Neuron (in vitro differentiated cells): ENCODE measurements at regions not wholly inside any gene's neighbourhood (a gene's known extent, or its start where the extent isn't known, plus 50 kb on each side); places are given as distances from the start of the nearest gene placed in this dataset.

Experiments used
- H2AFZ ChIP-seq: one replicate; pipeline ENCODE4 v1.6.1; 2013; ENCODE audit warnings: low read depth, mild to moderate bottlenecking, inconsistent platforms, low read length, moderate library complexity
- H3K27me3 ChIP-seq: one replicate; pipeline ENCODE4 v1.6.1; 2013; ENCODE audit warnings: low read length; ENCODE audit not compliant: insufficient read depth
- H3K36me3 ChIP-seq: one replicate; pipeline ENCODE4 v1.6.1; 2013; ENCODE audit warnings: low read length; ENCODE audit not compliant: insufficient read depth
- H3K4me1 ChIP-seq: one replicate; pipeline ENCODE4 v1.6.1; 2013; ENCODE audit warnings: low read length; ENCODE audit not compliant: insufficient read depth
- H3K4me3 ChIP-seq: 2 replicates; pipeline ENCODE4 v1.5.1; 2013; ENCODE audit warnings: mild to moderate bottlenecking, low read length, moderate library complexity
- H3K9me3 ChIP-seq: one replicate; pipeline ENCODE4 v1.6.1; 2013; ENCODE audit warnings: low read length

GRCh38 chr19:30097746-30098280 is 155.8 kb downstream of the URI1 start:
- H3K4me1 ChIP-seq = no peaks in the 10 kb centered on the region
- H3K9me3 ChIP-seq = no peaks in the 10 kb centered on the region
- no peaks in the 10 kb centered on the region for H3K27me3 ChIP-seq
- no peaks in the 10 kb centered on the region for H3K36me3 ChIP-seq
- H3K4me3 ChIP-seq = no peak overlapping the region
- H2AFZ ChIP-seq = no peak overlapping the region

DNA sequence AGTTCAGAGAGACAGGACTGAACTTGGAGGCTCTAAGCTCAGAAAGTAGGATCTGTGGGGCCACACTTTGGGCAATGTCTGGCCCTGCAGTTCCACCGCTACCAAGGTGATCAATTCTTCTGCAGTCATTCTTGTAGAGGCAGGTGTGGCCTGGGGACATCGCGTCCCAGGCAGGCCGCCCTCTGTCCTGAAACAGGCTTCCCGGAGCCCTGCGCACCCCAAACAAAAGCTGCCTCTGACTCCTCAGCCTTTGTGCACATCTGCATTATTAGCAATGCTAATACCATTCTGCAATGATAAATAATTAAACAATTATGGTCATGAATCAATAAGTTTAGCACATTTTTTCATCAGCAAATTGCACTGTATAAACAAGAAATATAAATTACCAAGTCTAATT is 160.2 kb downstream of the URI1 start:
- H3K9me3 ChIP-seq = no peaks in the 10 kb centered on the region
- H3K4me3 ChIP-seq = no peak overlapping the region
- H3K4me1 ChIP-seq = no peaks in the 10 kb centered on the region
- no peaks in the 10 kb centered on the region for H3K36me3 ChIP-seq
- H2AFZ ChIP-seq = no peak overlapping the region
- H3K27me3 ChIP-seq = peaks cover 6% of the 10 kb centered on the region

GRCh38 chr19:30102666-30103065 is 160.6 kb downstream of the URI1 start:
- Histone ChIP-seq H3K27me3 (peaks cover 9% of the 10 kb centered on the region), H3K4me3 (no peak overlapping the region), H3K4me1 (no peaks in the 10 kb centered on the region), H3K36me3 (no peaks in the 10 kb centered on the region), H3K9me3 (no peaks in the 10 kb centered on the region), H2AFZ (no peak overlapping the region)

GRCh38 chr19:30103981-30104380 is 161.9 kb downstream of the URI1 start:
- peaks cover 9% of the 10 kb centered on the region for H3K27me3 ChIP-seq
- no peak overlapping the region for H2AFZ ChIP-seq
- H3K36me3 ChIP-seq = no peaks in the 10 kb centered on the region
- H3K4me1 ChIP-seq = no peaks in the 10 kb centered on the region
- no peaks in the 10 kb centered on the region for H3K9me3 ChIP-seq
- H3K4me3 ChIP-seq = no peak overlapping the region

GRCh38 chr19:30105316-30105715 is 163.3 kb downstream of the URI1 start:
- no peak overlapping the region for H2AFZ ChIP-seq
- H3K27me3 ChIP-seq = peaks cover 9% of the 10 kb centered on the region
- H3K9me3 ChIP-seq = no peaks in the 10 kb centered on the region
- H3K36me3 ChIP-seq = no peaks in the 10 kb centered on the region
- H3K4me3 ChIP-seq = no peak overlapping the region
- H3K4me1 ChIP-seq = no peaks in the 10 kb centered on the region

GRCh38 chr19:30105727-30106126 is 163.7 kb downstream of the URI1 start:
- Histone ChIP-seq H3K36me3 (no peaks in the 10 kb centered on the region), H3K27me3 (peaks cover 9% of the 10 kb centered on the region), H3K4me1 (no peaks in the 10 kb centered on the region)

GRCh38 chr19:30106417-30107095 is 164.5 kb downstream of the URI1 start:
- Histone ChIP-seq H3K4me1 (no peaks in the 10 kb centered on the region), H3K9me3 (no peaks in the 10 kb centered on the region), H3K4me3 (no peak overlapping the region), H2AFZ (no peak overlapping the region), H3K27me3 (peaks cover 11% of the 10 kb centered on the region), H3K36me3 (no peaks in the 10 kb centered on the region)

More at GRCh38 chr19:30105727-30106126, 163.7 kb downstream of the URI1 start:
- Histone ChIP-seq H3K4me3 (no peak overlapping the region), H3K9me3 (no peaks in the 10 kb centered on the region), H2AFZ (no peak overlapping the region)

DNA sequence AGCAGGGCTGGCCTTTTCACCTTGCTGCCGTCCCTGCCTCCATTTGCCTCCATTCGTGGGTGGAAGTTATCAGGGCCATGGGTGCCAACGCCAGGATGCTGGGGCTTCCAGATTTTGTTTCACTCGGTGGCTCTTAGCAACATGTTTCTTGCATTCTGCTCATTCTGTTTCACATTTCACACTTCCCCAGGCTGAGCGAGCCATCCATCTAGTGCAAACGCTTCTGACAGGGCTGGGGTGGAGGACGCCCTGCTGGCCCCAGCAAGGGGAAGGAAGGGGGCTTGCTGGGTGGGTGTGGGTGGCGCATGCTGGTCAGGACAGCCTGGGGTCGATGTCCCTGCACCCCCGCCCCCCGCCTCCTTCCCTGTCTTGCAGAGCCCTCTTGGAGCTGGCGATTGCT is 165.2 kb downstream of the URI1 start:
- no peaks in the 10 kb centered on the region for H3K9me3 ChIP-seq
- no peak overlapping the region for H3K4me3 ChIP-seq
- H3K4me1 ChIP-seq = no peaks in the 10 kb centered on the region
- H2AFZ ChIP-seq = no peak overlapping the region
- H3K36me3 ChIP-seq = no peaks in the 10 kb centered on the region
- peaks cover 12% of the 10 kb centered on the region for H3K27me3 ChIP-seq

GRCh38 chr19:30109565-30109964 is 167.5 kb downstream of the URI1 start:
- Histone ChIP-seq H3K4me1 (no peaks in the 10 kb centered on the region), H3K27me3 (peaks cover 12% of the 10 kb centered on the region), H2AFZ (no peak overlapping the region), H3K36me3 (no peaks in the 10 kb centered on the region), H3K4me3 (no peak overlapping the region), H3K9me3 (no peaks in the 10 kb centered on the region)

DNA sequence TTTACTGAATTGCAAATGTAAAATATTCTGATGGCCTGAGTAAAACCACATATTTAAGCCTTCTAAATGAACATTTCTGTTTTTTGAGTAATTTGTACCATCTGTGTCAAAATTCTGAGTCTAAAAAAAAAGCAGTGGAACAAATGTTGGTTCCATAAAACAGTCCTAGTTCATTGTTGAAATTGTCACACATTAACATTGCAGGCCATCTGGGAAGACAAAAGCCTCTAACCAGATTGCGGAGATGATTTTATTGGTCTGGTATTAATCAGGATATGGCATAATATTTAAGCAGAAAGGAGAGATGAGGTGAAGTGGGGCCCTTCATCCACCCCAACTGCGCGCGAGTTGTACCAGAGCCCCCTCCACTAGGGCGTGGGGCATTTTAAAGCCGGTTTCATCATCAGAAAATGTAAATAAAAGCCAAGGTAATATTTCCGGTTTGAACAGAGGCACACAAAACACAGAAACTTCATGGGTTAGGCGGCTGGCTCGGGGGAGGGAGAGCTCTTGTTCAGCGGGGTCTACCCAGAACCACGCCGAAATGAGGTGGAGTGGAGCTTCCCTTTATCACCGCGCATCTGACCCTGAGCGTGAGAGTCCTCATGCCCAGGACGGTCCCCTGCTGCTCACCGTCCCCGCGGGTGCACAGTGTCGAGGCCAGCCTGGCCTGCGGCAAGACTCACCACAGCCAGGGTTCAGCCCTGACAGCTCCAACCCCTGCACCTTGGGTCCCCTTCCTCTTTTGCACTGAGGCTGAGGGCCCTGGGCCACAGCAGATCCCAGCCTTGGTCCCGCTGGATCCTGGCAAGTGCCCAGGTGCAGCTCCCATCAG is 169.2 kb downstream of the URI1 start:
- Histone ChIP-seq H3K4me1 (no peaks in the 10 kb centered on the region), H3K4me3 (no peak overlapping the region), H3K27me3 (peaks cover 12% of the 10 kb centered on the region), H3K36me3 (no peaks in the 10 kb centered on the region), H2AFZ (no peak overlapping the region), H3K9me3 (no peaks in the 10 kb centered on the region)

- Histone ChIP-seq H3K27me3 (peaks cover 8% of the 10 kb centered on the region), H3K4me3 (no peak overlapping the region), H3K4me1 (no peaks in the 10 kb centered on the region), H3K36me3 (no peaks in the 10 kb centered on the region), H3K9me3 (no peaks in the 10 kb centered on the region), H2AFZ (no peak overlapping the region)
Measured at GRCh38 chr19:30112171-30112570, 170.1 kb downstream of the URI1 start.

DNA sequence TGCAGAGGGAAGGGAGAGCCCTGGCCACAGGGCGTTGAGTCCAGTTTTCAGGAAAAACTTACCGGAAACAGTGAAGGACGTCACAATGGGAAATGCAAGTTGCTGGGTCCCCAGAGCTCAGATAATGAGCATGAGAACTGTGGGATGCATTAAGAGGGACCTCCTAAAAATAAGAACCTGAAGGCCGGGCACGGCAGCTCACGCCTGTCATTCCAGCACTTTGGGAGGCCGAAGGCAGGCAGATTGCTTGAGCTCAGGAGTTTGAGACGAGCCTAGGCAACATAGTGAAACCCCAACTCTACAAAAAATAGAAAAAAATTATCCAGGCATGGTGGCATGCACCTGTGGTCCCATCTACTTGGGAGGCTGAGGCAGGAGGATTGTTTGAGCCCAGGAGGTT is 170.6 kb downstream of the URI1 start:
- peaks cover 3% of the 10 kb centered on the region for H3K27me3 ChIP-seq
- H3K9me3 ChIP-seq = no peaks in the 10 kb centered on the region
- H3K36me3 ChIP-seq = no peaks in the 10 kb centered on the region
- H3K4me1 ChIP-seq = no peaks in the 10 kb centered on the region
- H3K4me3 ChIP-seq = no peak overlapping the region
- no peak overlapping the region for H2AFZ ChIP-seq

GRCh38 chr19:30113186-30113585 is 171.1 kb downstream of the URI1 start:
- Histone ChIP-seq H3K4me1 (no peaks in the 10 kb centered on the region), H3K36me3 (no peaks in the 10 kb centered on the region), H3K4me3 (no peak overlapping the region), H3K27me3 (peaks cover 3% of the 10 kb centered on the region), H3K9me3 (no peaks in the 10 kb centered on the region), H2AFZ (no peak overlapping the region)
